Caco-2 (cell line): ENCODE measurements at regions not wholly inside any gene's neighbourhood (a gene's known extent, or its start where the extent isn't known, plus 50 kb on each side); places are given as distances from the start of the nearest gene placed in this dataset.

Experiments
- BruUV-seq: library from RNA; stranded (reverse); fragments of 400-500 nt; replicated peaks from 2 replicates; lab custom pipeline; 2021; lab: Mats Ljungman, UMichigan
- CTCF ChIA-PET: fragments of 300-600 bp; sonication (Branson Sonifier 250); formaldehyde crosslinking; loops from one replicate; lab custom pipeline; 2022; ENCODE audit warnings: antibody characterized with exemption; lab: Charles Lee
- POLR2A ChIA-PET: fragments of 300-600 bp; sonication (Branson Sonifier 250); formaldehyde crosslinking; loops from one replicate; lab custom pipeline; 2022; ENCODE audit warnings: antibody characterized with exemption; lab: Charles Lee
- DNase-seq, 2 experiments: peaks; one replicate each; pipeline versions ENCODE4 v3.0.0 to v3.0.0-alpha.2; 2020 to 2022
- H3K27me3 ChIP-seq: replicated peaks from 2 replicates; pipeline ENCODE4 v1.6.0; 2011; ENCODE audit warnings: low read length; ENCODE audit not compliant: control insufficient read depth, insufficient read depth
- H3K36me3 ChIP-seq: 2 replicates; pipeline ENCODE4 v1.5.1; 2011; ENCODE audit warnings: low read length; ENCODE audit not compliant: control insufficient read depth, insufficient read depth
- H3K4me1 ChIP-seq: fragments of 250-450 bp; sonication (Bioruptor Pico); 2 replicates; pipeline ENCODE4 v1.5.1; 2020; ENCODE audit warnings: mild to moderate bottlenecking
- H3K4me3 ChIP-seq: 2 replicates; pipeline ENCODE4 v1.5.1; 2011; ENCODE audit warnings: low read depth, mild to moderate bottlenecking, control low read depth, low read length
- H3K9me3 ChIP-seq: fragments of 250-450 bp; sonication (Bioruptor Pico); 2 replicates; pipeline ENCODE4 v1.5.1; 2020; ENCODE audit warnings: mild to moderate bottlenecking, moderate library complexity
- H3K27ac Mint-ChIP-seq: one replicate; pipeline ENCODE4 v1.8.0; 2022; ENCODE audit warnings: mixed read lengths; ENCODE audit not compliant: unreplicated experiment
- H3K27me3 Mint-ChIP-seq: one replicate; pipeline ENCODE4 v1.8.0; 2022; ENCODE audit warnings: mixed read lengths; ENCODE audit not compliant: insufficient read depth, unreplicated experiment
- H3K36me3 Mint-ChIP-seq: one replicate; pipeline ENCODE4 v1.8.0; 2022; ENCODE audit warnings: mild to moderate bottlenecking, mixed read lengths; ENCODE audit not compliant: insufficient read depth, unreplicated experiment
- H3K4me1 Mint-ChIP-seq: one replicate; pipeline ENCODE4 v1.8.0; 2022; ENCODE audit warnings: low read depth, mixed read lengths; ENCODE audit not compliant: unreplicated experiment
- H3K4me3 Mint-ChIP-seq: one replicate; pipeline ENCODE4 v1.8.0; 2022; ENCODE audit warnings: mild to moderate bottlenecking, moderate library complexity, mixed read lengths; ENCODE audit not compliant: unreplicated experiment
- H3K9me3 Mint-ChIP-seq: one replicate; pipeline ENCODE4 v1.8.0; 2022; ENCODE audit warnings: mixed read lengths; ENCODE audit not compliant: unreplicated experiment
- intact Hi-C: fragments of 100-400 bp; cut with micrococcal nuclease; formaldehyde crosslinking; loops from one replicate; pipeline ENCODE4 v1.10.0; 2022; ENCODE audit not compliant: unreplicated experiment
- TF ChIP-seq, protein P1 (sequence below), 2 experiments: fragments of 200-600 bp in 1 of 2; IDR thresholded peaks; 1 replicate in 1 of 2; 2 replicates in 1 of 2; pipeline versions ENCODE4 v1.5.1 to v1.8.0; 2011 to 2022; ENCODE audit warnings: antibody characterized with exemption in 1 of 2, control low read depth in 1 of 2, inconsistent platforms in 1 of 2, low read depth in 1 of 2, low read length in 1 of 2, mild to moderate bottlenecking in 1 of 2, moderate library complexity in 1 of 2; ENCODE audit not compliant: insufficient read depth in 1 of 2, severe bottlenecking in 1 of 2, unreplicated experiment in 1 of 2

DNA sequence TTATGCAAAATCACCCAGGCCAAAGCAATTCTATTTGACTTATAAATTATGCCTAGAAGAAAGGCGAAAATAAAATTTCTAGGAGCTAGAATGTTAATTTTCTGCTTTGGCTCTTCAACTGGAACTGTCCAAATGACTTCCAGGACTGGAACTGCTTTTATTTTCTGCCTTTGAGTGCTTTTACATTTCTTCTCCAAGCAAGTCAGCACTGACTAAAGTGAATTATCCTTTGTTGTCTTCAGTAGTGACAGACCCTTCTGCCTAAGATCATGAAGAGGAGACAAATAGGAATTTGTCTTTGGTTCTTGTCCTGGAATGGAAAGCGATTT lies 255.9 kb downstream of the DNAJB9 start:
- H3K27me3 ChIP-seq, result no peaks in the 10 kb centered on the region
- Mint-ChIP-seq H3K27ac (no peak overlapping the region), H3K9me3 (no peaks in the 10 kb centered on the region), H3K36me3 (no peaks in the 10 kb centered on the region), H3K4me3 (no peak overlapping the region), H3K4me1 (no peaks in the 10 kb centered on the region), H3K27me3 (no peaks in the 10 kb centered on the region)
- H3K9me3 ChIP-seq, result no peaks in the 10 kb centered on the region
- intact Hi-C loops, result no loop called here
- no TSS peak for BruUV-seq
- no peak overlapping the region for H3K4me3 ChIP-seq
- POLR2A ChIA-PET, result no interaction called here
- H3K36me3 ChIP-seq, result no peaks in the 10 kb centered on the region
- no peak for DNase-seq
- CTCF ChIA-PET, result no interaction called here
- TF ChIP-seq, protein P1, sequence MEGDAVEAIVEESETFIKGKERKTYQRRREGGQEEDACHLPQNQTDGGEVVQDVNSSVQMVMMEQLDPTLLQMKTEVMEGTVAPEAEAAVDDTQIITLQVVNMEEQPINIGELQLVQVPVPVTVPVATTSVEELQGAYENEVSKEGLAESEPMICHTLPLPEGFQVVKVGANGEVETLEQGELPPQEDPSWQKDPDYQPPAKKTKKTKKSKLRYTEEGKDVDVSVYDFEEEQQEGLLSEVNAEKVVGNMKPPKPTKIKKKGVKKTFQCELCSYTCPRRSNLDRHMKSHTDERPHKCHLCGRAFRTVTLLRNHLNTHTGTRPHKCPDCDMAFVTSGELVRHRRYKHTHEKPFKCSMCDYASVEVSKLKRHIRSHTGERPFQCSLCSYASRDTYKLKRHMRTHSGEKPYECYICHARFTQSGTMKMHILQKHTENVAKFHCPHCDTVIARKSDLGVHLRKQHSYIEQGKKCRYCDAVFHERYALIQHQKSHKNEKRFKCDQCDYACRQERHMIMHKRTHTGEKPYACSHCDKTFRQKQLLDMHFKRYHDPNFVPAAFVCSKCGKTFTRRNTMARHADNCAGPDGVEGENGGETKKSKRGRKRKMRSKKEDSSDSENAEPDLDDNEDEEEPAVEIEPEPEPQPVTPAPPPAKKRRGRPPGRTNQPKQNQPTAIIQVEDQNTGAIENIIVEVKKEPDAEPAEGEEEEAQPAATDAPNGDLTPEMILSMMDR (IDR thresholded peaks at IDR 0.05; ENCODE audit: insufficient read depth in 1 of 2, low read depth in 1 of 2, low read length in 1 of 2, severe bottlenecking in 1 of 2, unreplicated experiment in 1 of 2), result no peak
- no peaks in the 10 kb centered on the region for H3K4me1 ChIP-seq

- TF ChIP-seq, protein P1 (IDR thresholded peaks at IDR 0.05; ENCODE audit: insufficient read depth in 1 of 2, low read depth in 1 of 2, low read length in 1 of 2, severe bottlenecking in 1 of 2, unreplicated experiment in 1 of 2), result no peak
- DNase-seq, result no peak
- intact Hi-C loops, result no loop called here
- H3K9me3 ChIP-seq, result peaks cover 9% of the 10 kb centered on the region; the same call in 1 of the 2 replicates
- Mint-ChIP-seq H3K4me1 (no peaks in the 10 kb centered on the region), H3K9me3 (peaks cover 10% of the 10 kb centered on the region), H3K27me3 (no peaks in the 10 kb centered on the region), H3K4me3 (no peak overlapping the region), H3K27ac (no peak overlapping the region), H3K36me3 (no peaks in the 10 kb centered on the region)
- H3K27me3 ChIP-seq, result no peaks in the 10 kb centered on the region
- ChIA-PET POLR2A (no interaction called here), CTCF (no interaction called here)
- H3K36me3 ChIP-seq, result no peaks in the 10 kb centered on the region
- no peak overlapping the region for H3K4me3 ChIP-seq
- BruUV-seq, result no TSS peak
- H3K4me1 ChIP-seq, result no peaks in the 10 kb centered on the region
These were observed 266.6 kb downstream of the DNAJB9 start for GRCh38 chr7:108836256-108836655.

GRCh38 chr7:108838198-108838597 lies 268.5 kb downstream of the DNAJB9 start:
- Mint-ChIP-seq H3K36me3 (no peaks in the 10 kb centered on the region), H3K9me3 (peaks cover 10% of the 10 kb centered on the region), H3K27ac (no peak overlapping the region), H3K4me3 (no peak overlapping the region), H3K4me1 (no peaks in the 10 kb centered on the region), H3K27me3 (no peaks in the 10 kb centered on the region)
- Histone ChIP-seq H3K36me3 (no peaks in the 10 kb centered on the region), H3K27me3 (no peaks in the 10 kb centered on the region), H3K4me3 (no peak overlapping the region), H3K4me1 (no peaks in the 10 kb centered on the region), H3K9me3 (peaks cover 9% of the 10 kb centered on the region; the same call in 1 of the 2 replicates)
- TF ChIP-seq, protein P1 (IDR thresholded peaks at IDR 0.05; ENCODE audit: insufficient read depth in 1 of 2, low read depth in 1 of 2, low read length in 1 of 2, severe bottlenecking in 1 of 2, unreplicated experiment in 1 of 2), result no peak
- intact Hi-C loops, result no loop called here
- DNase-seq, result no peak
- ChIA-PET CTCF (no interaction called here), POLR2A (no interaction called here)
- no TSS peak for BruUV-seq
